ENCODE measurements at regions not wholly inside any gene's neighbourhood (a gene's known extent, or its start where the extent isn't known, plus 50 kb on each side); places are given as distances from the start of the nearest gene placed in this dataset.
"Not testable (repeated sequence)": the region's sequence is repeated elsewhere in the genome, so short reads cannot be mapped to it uniquely, and the experiment has no call there.

DNA sequence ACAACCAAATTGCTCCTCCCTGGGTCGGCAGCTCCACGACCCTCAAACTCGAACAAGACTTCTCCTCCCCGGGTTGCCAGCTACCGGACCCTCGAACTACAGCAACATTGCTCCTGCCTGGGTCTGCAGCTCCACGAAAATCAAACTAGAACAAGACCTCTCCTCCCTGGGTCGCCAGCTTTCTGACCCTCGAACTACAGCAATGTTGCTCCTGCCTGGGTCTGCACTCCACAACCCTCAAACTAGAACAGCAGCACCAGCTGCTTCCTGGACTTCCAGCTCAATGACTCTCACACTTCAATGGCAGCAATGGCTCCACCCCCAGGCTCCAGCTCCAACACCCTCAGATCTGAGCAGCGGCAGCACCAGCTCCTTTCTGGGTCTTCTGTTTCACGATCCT is 311.6 kb downstream of the PREX1 start:
- TF ChIP-seq, protein P1, sequence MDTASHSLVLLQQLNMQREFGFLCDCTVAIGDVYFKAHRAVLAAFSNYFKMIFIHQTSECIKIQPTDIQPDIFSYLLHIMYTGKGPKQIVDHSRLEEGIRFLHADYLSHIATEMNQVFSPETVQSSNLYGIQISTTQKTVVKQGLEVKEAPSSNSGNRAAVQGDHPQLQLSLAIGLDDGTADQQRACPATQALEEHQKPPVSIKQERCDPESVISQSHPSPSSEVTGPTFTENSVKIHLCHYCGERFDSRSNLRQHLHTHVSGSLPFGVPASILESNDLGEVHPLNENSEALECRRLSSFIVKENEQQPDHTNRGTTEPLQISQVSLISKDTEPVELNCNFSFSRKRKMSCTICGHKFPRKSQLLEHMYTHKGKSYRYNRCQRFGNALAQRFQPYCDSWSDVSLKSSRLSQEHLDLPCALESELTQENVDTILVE (CRISPR knock-in tag; IDR thresholded peaks at IDR 0.05), result not testable (repeated sequence)
- not testable (repeated sequence) for TF ChIP-seq TCF7L2 (IDR thresholded peaks at IDR 0.05; ENCODE audit: low read depth, low read length); KDM4B (CRISPR knock-in tag; IDR thresholded peaks at IDR 0.05); U2AF1 (optimal IDR thresholded peaks at IDR 0.05; ENCODE audit: low read depth, low read length); PHF8 (CRISPR knock-in tag; IDR thresholded peaks at IDR 0.05); ZBTB43 (CRISPR knock-in tag; conservative IDR thresholded peaks at IDR 0.05); CEBPB (IDR thresholded peaks at IDR 0.05; ENCODE audit: borderline replicate concordance, low read depth, low read length); ZNF7 (CRISPR knock-in tag; IDR thresholded peaks at IDR 0.05); ZFP36L2 (CRISPR knock-in tag; IDR thresholded peaks at IDR 0.05); FOXO4 (CRISPR knock-in tag; conservative IDR thresholded peaks at IDR 0.05)
- TF ChIP-seq, protein P2, sequence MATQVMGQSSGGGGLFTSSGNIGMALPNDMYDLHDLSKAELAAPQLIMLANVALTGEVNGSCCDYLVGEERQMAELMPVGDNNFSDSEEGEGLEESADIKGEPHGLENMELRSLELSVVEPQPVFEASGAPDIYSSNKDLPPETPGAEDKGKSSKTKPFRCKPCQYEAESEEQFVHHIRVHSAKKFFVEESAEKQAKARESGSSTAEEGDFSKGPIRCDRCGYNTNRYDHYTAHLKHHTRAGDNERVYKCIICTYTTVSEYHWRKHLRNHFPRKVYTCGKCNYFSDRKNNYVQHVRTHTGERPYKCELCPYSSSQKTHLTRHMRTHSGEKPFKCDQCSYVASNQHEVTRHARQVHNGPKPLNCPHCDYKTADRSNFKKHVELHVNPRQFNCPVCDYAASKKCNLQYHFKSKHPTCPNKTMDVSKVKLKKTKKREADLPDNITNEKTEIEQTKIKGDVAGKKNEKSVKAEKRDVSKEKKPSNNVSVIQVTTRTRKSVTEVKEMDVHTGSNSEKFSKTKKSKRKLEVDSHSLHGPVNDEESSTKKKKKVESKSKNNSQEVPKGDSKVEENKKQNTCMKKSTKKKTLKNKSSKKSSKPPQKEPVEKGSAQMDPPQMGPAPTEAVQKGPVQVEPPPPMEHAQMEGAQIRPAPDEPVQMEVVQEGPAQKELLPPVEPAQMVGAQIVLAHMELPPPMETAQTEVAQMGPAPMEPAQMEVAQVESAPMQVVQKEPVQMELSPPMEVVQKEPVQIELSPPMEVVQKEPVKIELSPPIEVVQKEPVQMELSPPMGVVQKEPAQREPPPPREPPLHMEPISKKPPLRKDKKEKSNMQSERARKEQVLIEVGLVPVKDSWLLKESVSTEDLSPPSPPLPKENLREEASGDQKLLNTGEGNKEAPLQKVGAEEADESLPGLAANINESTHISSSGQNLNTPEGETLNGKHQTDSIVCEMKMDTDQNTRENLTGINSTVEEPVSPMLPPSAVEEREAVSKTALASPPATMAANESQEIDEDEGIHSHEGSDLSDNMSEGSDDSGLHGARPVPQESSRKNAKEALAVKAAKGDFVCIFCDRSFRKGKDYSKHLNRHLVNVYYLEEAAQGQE (IDR thresholded peaks at IDR 0.05; ENCODE audit: borderline replicate concordance in 1 of 2, low read depth in 1 of 2, low read length in 2 of 2), result not testable (repeated sequence)
- TF ChIP-seq, protein P3, sequence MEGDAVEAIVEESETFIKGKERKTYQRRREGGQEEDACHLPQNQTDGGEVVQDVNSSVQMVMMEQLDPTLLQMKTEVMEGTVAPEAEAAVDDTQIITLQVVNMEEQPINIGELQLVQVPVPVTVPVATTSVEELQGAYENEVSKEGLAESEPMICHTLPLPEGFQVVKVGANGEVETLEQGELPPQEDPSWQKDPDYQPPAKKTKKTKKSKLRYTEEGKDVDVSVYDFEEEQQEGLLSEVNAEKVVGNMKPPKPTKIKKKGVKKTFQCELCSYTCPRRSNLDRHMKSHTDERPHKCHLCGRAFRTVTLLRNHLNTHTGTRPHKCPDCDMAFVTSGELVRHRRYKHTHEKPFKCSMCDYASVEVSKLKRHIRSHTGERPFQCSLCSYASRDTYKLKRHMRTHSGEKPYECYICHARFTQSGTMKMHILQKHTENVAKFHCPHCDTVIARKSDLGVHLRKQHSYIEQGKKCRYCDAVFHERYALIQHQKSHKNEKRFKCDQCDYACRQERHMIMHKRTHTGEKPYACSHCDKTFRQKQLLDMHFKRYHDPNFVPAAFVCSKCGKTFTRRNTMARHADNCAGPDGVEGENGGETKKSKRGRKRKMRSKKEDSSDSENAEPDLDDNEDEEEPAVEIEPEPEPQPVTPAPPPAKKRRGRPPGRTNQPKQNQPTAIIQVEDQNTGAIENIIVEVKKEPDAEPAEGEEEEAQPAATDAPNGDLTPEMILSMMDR (CRISPR knock-in tag; IDR thresholded peaks at IDR 0.05), result not testable (repeated sequence)
